SK-N-SH (cell line): ENCODE measurements at regions not wholly inside any gene's neighbourhood (a gene's known extent, or its start where the extent isn't known, plus 50 kb on each side); places are given as distances from the start of the nearest gene placed in this dataset.

Source experiments
- CTCF ChIA-PET: fragments of 300-600, 350-600 bp; formaldehyde crosslinking; extraction: SDS; loops from one replicate; lab custom pipeline; 2021; lab: Yijun Ruan, JAX
- POLR2A ChIA-PET: fragments of 350-600 bp; sonication (Branson Sonifier 250); formaldehyde crosslinking; extraction: SDS; loops from one replicate; lab custom pipeline; 2020; ENCODE audit warnings: antibody characterized with exemption, inconsistent platforms; lab: Yijun Ruan, JAX
- DNase-seq: peaks from one replicate; pipeline ENCODE4 v3.0.0; 2012
- H2AFZ ChIP-seq: fragments of 200-600 bp; sonication (generic); 2 replicates; pipeline ENCODE4 v1.8.1; 2016; ENCODE audit warnings: antibody characterized with exemption, mild to moderate bottlenecking, low read depth
- H3F3A ChIP-seq: fragments of 200-600 bp; sonication (generic); replicated peaks from 2 replicates; pipeline ENCODE3; 2016; ENCODE audit warnings: antibody characterized with exemption, mild to moderate bottlenecking; ENCODE audit not compliant: insufficient read depth
- H3K27ac ChIP-seq, 2 experiments: fragments of 200-500 bp in 1 of 2; fragments of 200-600 bp in 1 of 2; sonication (Bioruptor generic) in 1 of 2; sonication (generic), shearing (Covaris generic) in 1 of 2; 2 replicates each; pipeline versions ENCODE4 v1.5.1 to v1.6.1; 2014 to 2016; ENCODE audit warnings: low read depth in 2 of 2, inconsistent platforms in 1 of 2, low read length in 1 of 2, mild to moderate bottlenecking in 1 of 2, mixed read lengths in 1 of 2
- H3K27me3 ChIP-seq: fragments of 200-600 bp; sonication (generic), shearing (Covaris generic); 2 replicates; pipeline ENCODE4 v1.6.1; 2016; ENCODE audit warnings: mixed run types; ENCODE audit not compliant: insufficient read depth
- H3K36me3 ChIP-seq, 2 experiments: fragments of 200-500 bp in 1 of 2; fragments of 200-600 bp in 1 of 2; sonication (Bioruptor generic) in 1 of 2; sonication (generic) in 1 of 2; replicated peaks in 1 of 2; 2 replicates each; pipeline versions ENCODE3 to v1.5.1; 2014 to 2016; ENCODE audit warnings: low read length in 1 of 2, mild to moderate bottlenecking in 1 of 2; ENCODE audit not compliant: insufficient read depth in 2 of 2, control insufficient read depth in 1 of 2
- H3K4me1 ChIP-seq, 2 experiments: fragments of 200-500 bp in 1 of 2; fragments of 200-600 bp in 1 of 2; sonication (Bioruptor generic) in 1 of 2; sonication (generic), shearing (Covaris generic) in 1 of 2; 2 replicates each; pipeline versions ENCODE4 v1.5.1 to v1.6.1; 2014 to 2016; ENCODE audit warnings: low read depth in 1 of 2, low read length in 1 of 2, mixed run types in 1 of 2; ENCODE audit not compliant: insufficient read depth in 2 of 2, control insufficient read depth in 1 of 2
- H3K4me2 ChIP-seq: fragments of 200-600 bp; sonication (generic), shearing (Covaris generic); 2 replicates; pipeline ENCODE4 v1.6.1; 2017; ENCODE audit warnings: mixed run types
- H3K4me3 ChIP-seq, 2 experiments: fragments of 200-500 bp in 1 of 2; fragments of 200-600 bp in 1 of 2; sonication (Bioruptor generic) in 1 of 2; sonication (generic), shearing (Covaris generic) in 1 of 2; 2 replicates each; pipeline versions ENCODE4 v1.5.1 to v1.8.1; 2014 to 2016; ENCODE audit warnings: low read depth in 2 of 2, inconsistent platforms in 1 of 2, low read length in 1 of 2, mild to moderate bottlenecking in 1 of 2, mixed read lengths in 1 of 2, moderate library complexity in 1 of 2
- H3K79me2 ChIP-seq: fragments of 200-600 bp; sonication (generic); 2 replicates; pipeline ENCODE4 v1.8.1; 2017; ENCODE audit warnings: mild to moderate bottlenecking; ENCODE audit not compliant: insufficient read depth
- H3K9ac ChIP-seq: fragments of 200-600 bp; sonication (generic); 2 replicates; pipeline ENCODE4 v1.6.1; 2017; ENCODE audit warnings: mixed run types
- H3K9me2 ChIP-seq: fragments of 200-600 bp; sonication (generic); 2 replicates; pipeline ENCODE4 v1.6.1; 2017; ENCODE audit warnings: mixed run types
- H3K9me3 ChIP-seq: fragments of 200-600 bp; sonication (generic); 2 replicates; pipeline ENCODE4 v1.6.1; 2017; ENCODE audit warnings: mixed run types, mild to moderate bottlenecking, moderate library complexity
- H4K20me1 ChIP-seq: fragments of 200-600 bp; sonication (generic); 2 replicates; pipeline ENCODE4 v1.6.1; 2017; ENCODE audit warnings: mild to moderate bottlenecking, mixed run types; ENCODE audit not compliant: insufficient read depth
- CHD2 ChIP-seq: fragments of 150-350 bp; IDR thresholded peaks from 2 replicates; pipeline ENCODE4 v1.6.1; 2018; ENCODE audit warnings: low read length; ENCODE audit not compliant: partially characterized antibody
- ELF1 ChIP-seq: IDR thresholded peaks from 2 replicates; pipeline ENCODE4 v1.4.0; 2012
- FOXM1 ChIP-seq: IDR thresholded peaks from 2 replicates; pipeline ENCODE4 v1.4.0; 2012; ENCODE audit warnings: low read depth, mild to moderate bottlenecking
- JUND ChIP-seq: IDR thresholded peaks from 2 replicates; pipeline ENCODE4 v1.4.0; 2012
- MEF2A ChIP-seq: IDR thresholded peaks from 2 replicates; pipeline ENCODE4 v1.4.0; 2012; ENCODE audit warnings: low read depth, borderline replicate concordance
- NFIC ChIP-seq: IDR thresholded peaks from 2 replicates; pipeline ENCODE4 v1.4.0; 2012; ENCODE audit warnings: borderline replicate concordance
- NRF1 ChIP-seq: IDR thresholded peaks from 2 replicates; pipeline ENCODE4 v1.6.1; 2012; ENCODE audit warnings: low read depth, mild to moderate bottlenecking, low read length
- RAD21 ChIP-seq: IDR thresholded peaks from 2 replicates; pipeline ENCODE4 v1.6.1; 2012; ENCODE audit warnings: mild to moderate bottlenecking, low read length
- RFX5 ChIP-seq: IDR thresholded peaks from 2 replicates; pipeline ENCODE4 v1.6.1; 2012; ENCODE audit warnings: mild to moderate bottlenecking, improper control_type of control experiment, low read length
- SIN3A ChIP-seq: IDR thresholded peaks from 2 replicates; pipeline ENCODE4 v1.6.1; 2012; ENCODE audit warnings: low read depth, mild to moderate bottlenecking, low read length, moderate library complexity, borderline replicate concordance
- WGBS: methylation state at CpG from one replicate; pipeline ENCODE4 v1.1.6; 2017; ENCODE audit warnings: low lambda C conversion rate; 5-methylcytosine and 5-hydroxymethylcytosine counted together
- TF ChIP-seq, protein P1 (sequence below): IDR thresholded peaks from 2 replicates; pipeline ENCODE4; 2012
- TF ChIP-seq, protein P2 (sequence below): fragments of 200-600 bp; sonication (generic); IDR thresholded peaks from 2 replicates; pipeline ENCODE4 v1.6.1; 2017; ENCODE audit warnings: antibody characterized with exemption, mild to moderate bottlenecking, moderate library complexity

DNA sequence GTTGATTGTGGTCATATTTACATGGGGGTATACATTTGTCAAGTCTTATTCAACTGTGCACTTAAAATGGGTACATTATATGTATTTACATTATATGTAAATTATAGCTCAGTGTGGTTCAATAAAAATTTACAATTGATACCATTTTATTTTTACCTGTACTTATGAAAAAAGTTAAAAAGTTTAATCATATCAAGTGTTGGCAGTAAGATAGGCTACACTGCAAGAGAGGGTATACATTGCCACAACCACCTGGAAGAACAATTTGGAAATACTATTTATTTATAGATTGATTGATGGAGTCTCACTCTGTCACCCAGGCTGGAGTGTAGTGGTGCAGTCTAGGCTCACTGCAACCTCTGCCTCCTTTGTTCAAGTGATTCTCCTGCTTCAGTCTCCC lies 453.3 kb downstream of the XYLT1 start:
- CTCF ChIA-PET: interaction anchor here (1.2 to 1.4 kb wide), 2 partner anchors 9 to 156 kb away, joined by 4 to 6 read pairs; no protein-coding TSS in a partner anchor
- Histone ChIP-seq H3K9me2 (no peaks in the 10 kb centered on the region), H4K20me1 (no peaks in the 10 kb centered on the region), H3K4me3 (no peak overlapping the region), H2AFZ (no peak overlapping the region), H3K4me1 (no peaks in the 10 kb centered on the region), H3K4me2 (no peak overlapping the region), H3K9me3 (no peaks in the 10 kb centered on the region), H3K27ac (no peak overlapping the region), H3F3A (no peaks in the 10 kb centered on the region), H3K27me3 (no peaks in the 10 kb centered on the region), H3K36me3 (no peaks in the 10 kb centered on the region), H3K79me2 (no peaks in the 10 kb centered on the region), H3K9ac (no peak overlapping the region)
- no peak for TF ChIP-seq CHD2
- TF ChIP-seq SIN3A: no peak
- no peak for TF ChIP-seq JUND
- no peak for TF ChIP-seq FOXM1
- TF ChIP-seq, protein P1, sequence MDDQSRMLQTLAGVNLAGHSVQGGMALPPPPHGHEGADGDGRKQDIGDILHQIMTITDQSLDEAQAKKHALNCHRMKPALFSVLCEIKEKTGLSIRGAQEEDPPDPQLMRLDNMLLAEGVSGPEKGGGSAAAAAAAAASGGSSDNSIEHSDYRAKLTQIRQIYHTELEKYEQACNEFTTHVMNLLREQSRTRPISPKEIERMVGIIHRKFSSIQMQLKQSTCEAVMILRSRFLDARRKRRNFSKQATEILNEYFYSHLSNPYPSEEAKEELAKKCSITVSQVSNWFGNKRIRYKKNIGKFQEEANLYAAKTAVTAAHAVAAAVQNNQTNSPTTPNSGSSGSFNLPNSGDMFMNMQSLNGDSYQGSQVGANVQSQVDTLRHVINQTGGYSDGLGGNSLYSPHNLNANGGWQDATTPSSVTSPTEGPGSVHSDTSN: no peak
- TF ChIP-seq, protein P2, sequence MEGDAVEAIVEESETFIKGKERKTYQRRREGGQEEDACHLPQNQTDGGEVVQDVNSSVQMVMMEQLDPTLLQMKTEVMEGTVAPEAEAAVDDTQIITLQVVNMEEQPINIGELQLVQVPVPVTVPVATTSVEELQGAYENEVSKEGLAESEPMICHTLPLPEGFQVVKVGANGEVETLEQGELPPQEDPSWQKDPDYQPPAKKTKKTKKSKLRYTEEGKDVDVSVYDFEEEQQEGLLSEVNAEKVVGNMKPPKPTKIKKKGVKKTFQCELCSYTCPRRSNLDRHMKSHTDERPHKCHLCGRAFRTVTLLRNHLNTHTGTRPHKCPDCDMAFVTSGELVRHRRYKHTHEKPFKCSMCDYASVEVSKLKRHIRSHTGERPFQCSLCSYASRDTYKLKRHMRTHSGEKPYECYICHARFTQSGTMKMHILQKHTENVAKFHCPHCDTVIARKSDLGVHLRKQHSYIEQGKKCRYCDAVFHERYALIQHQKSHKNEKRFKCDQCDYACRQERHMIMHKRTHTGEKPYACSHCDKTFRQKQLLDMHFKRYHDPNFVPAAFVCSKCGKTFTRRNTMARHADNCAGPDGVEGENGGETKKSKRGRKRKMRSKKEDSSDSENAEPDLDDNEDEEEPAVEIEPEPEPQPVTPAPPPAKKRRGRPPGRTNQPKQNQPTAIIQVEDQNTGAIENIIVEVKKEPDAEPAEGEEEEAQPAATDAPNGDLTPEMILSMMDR: no peak
- no peak for TF ChIP-seq NRF1
- TF ChIP-seq RFX5: no peak
- TF ChIP-seq MEF2A: no peak
- TF ChIP-seq RAD21: no peak
- POLR2A ChIA-PET: no interaction called here
- no peak for DNase-seq

DNA sequence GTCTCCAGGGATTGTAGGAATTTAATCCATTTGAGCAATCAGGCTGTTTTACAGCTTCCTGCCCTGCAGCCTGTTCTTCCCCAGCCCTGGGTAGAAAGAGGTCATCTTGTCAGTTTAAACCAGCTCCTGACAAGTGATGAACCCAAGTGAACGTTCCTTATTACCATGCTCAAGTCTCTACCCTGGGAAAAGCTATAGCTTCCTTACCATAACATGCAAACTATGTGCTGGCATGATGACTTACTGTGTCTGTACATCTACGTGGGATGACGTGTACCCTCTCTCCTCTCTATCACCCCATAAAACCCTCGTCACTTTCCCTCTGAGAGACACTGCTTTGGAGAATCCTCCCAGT lies 452.2 kb downstream of the XYLT1 start:
- no peak overlapping the region for H3K9ac ChIP-seq
- H3K9me3 ChIP-seq: no peaks in the 10 kb centered on the region
- H3K27me3 ChIP-seq: no peaks in the 10 kb centered on the region
- ChIA-PET CTCF (interaction anchor here (0.9 to 1.6 kb wide), 3 partner anchors 8 to 10 kb away, joined by 3 to 6 read pairs (median 4); no protein-coding TSS in a partner anchor), POLR2A (no interaction called here)
- 29% methylated on average over 4 of the region's 4 CpGs for WGBS
- no peaks in the 10 kb centered on the region for H3K36me3 ChIP-seq
- no peaks in the 10 kb centered on the region for H3F3A ChIP-seq
- no peak for DNase-seq
- no peak overlapping the region for H3K4me3 ChIP-seq
- TF ChIP-seq SIN3A: no peak
- no peak for TF ChIP-seq NFIC
- TF ChIP-seq CHD2: no peak
- no peak for TF ChIP-seq ELF1
- TF ChIP-seq, all 33 proteins: peak for 0
- Histone ChIP-seq H3K4me2 (no peak overlapping the region), H4K20me1 (no peaks in the 10 kb centered on the region), H3K27ac (no peak overlapping the region), H2AFZ (no peak overlapping the region), H3K4me1 (no peaks in the 10 kb centered on the region), H3K9me2 (no peaks in the 10 kb centered on the region), H3K79me2 (no peaks in the 10 kb centered on the region)
